ENCODE measurements at regions not wholly inside any gene's neighbourhood (a gene's known extent, or its start where the extent isn't known, plus 50 kb on each side); places are given as distances from the start of the nearest gene placed in this dataset.

GRCh38 chr1:87591492-87591891 is 262.8 kb downstream of the LMO4 start:
- TF ChIP-seq CTCF (IDR thresholded peaks at IDR 0.05; ENCODE audit: low read length), result no peak
- TF ChIP-seq EZH2 (IDR thresholded peaks at IDR 0.05; ENCODE audit: borderline replicate concordance, low read length), result no peak

Data from OCI-LY1 (cell line).